WTC11 (cell line): ENCODE measurements at regions not wholly inside any gene's neighbourhood (a gene's known extent, or its start where the extent isn't known, plus 50 kb on each side); places are given as distances from the start of the nearest gene placed in this dataset.

Experiments used
- ATAC-seq: fragments of 200-7000 bp; cut with Tn5 transposase; 2 replicates; pipeline ENCODE4 v1.10.0; 2021; ENCODE audit warnings: mild to moderate bottlenecking, moderate library complexity
- CTCF ChIA-PET: fragments of 300-600 bp; sonication (Branson Sonifier 250); formaldehyde crosslinking; loops from one replicate; lab custom pipeline; 2021; ENCODE audit warnings: antibody characterized with exemption; lab: Charles Lee
- POLR2A ChIA-PET: fragments of 350-600 bp; sonication (Branson Sonifier 250); formaldehyde crosslinking; loops from one replicate; lab custom pipeline; 2021; ENCODE audit warnings: antibody characterized with exemption; lab: Charles Lee
- DNase-seq: peaks from one replicate; pipeline ENCODE4 v3.0.0; 2021; ENCODE audit warnings: low spot score
- H3K27ac Mint-ChIP-seq: 2 replicates; pipeline ENCODE4 v1.8.0; 2021; ENCODE audit warnings: mixed read lengths
- H3K27me3 Mint-ChIP-seq: 2 replicates; pipeline ENCODE4 v1.8.0; 2021; ENCODE audit warnings: low read depth, mild to moderate bottlenecking, moderate library complexity, mixed read lengths
- H3K36me3 Mint-ChIP-seq: 2 replicates; pipeline ENCODE4 v1.8.0; 2021; ENCODE audit warnings: mixed read lengths
- H3K4me1 Mint-ChIP-seq: 2 replicates; pipeline ENCODE4 v1.8.0; 2022; ENCODE audit warnings: mixed read lengths
- H3K4me3 Mint-ChIP-seq: 2 replicates; pipeline ENCODE4 v1.8.0; 2021; ENCODE audit warnings: mild to moderate bottlenecking, moderate library complexity, mixed read lengths
- H3K9me3 Mint-ChIP-seq: 2 replicates; pipeline ENCODE4 v1.8.0; 2021; ENCODE audit warnings: mixed read lengths
- CTCF ChIP-seq: fragments of 200-600 bp; IDR thresholded peaks from 2 replicates; pipeline ENCODE4 v1.8.0; 2022; ENCODE audit warnings: antibody characterized with exemption
- E2F1 ChIP-seq: sonication (generic); formaldehyde crosslinking; IDR thresholded peaks from 2 replicates; pipeline ENCODE4 v1.8.0; 2022; ENCODE audit warnings: mild to moderate bottlenecking, missing genetic modification reagents
- ELF4 ChIP-seq: sonication (generic); formaldehyde crosslinking; IDR thresholded peaks from 2 replicates; pipeline ENCODE4 v1.8.1; 2022; ENCODE audit warnings: low read depth, mild to moderate bottlenecking, moderate library complexity, missing genetic modification reagents
- EMX1 ChIP-seq: fragments of 250-450 bp; sonication (Bioruptor Pico); IDR thresholded peaks from 2 replicates; pipeline ENCODE4 v1.8.0; 2021; ENCODE audit warnings: mild to moderate bottlenecking
- ERG ChIP-seq: fragments of 250-450 bp; sonication (Bioruptor Pico); IDR thresholded peaks from 2 replicates; pipeline ENCODE4 v1.8.0; 2021; ENCODE audit warnings: mild to moderate bottlenecking
- GRHL2 ChIP-seq: fragments of 250-450 bp; sonication (Bioruptor Pico); IDR thresholded peaks from 2 replicates; pipeline ENCODE4 v1.8.0; 2022; ENCODE audit warnings: mild to moderate bottlenecking, moderate library complexity; ENCODE audit not compliant: insufficient replicate concordance, severe bottlenecking
- HMGA2 ChIP-seq: fragments of 250-450 bp; sonication (Bioruptor Pico); IDR thresholded peaks from 2 replicates; pipeline ENCODE4 v1.4.0; 2021; ENCODE audit warnings: mild to moderate bottlenecking, moderate library complexity
- IRF2 ChIP-seq: sonication (generic); formaldehyde crosslinking; IDR thresholded peaks from 2 replicates; pipeline ENCODE4 v1.8.0; 2022; ENCODE audit warnings: low read depth, missing genetic modification reagents, borderline replicate concordance
- KAT7 ChIP-seq: sonication (generic); formaldehyde crosslinking; IDR thresholded peaks from 2 replicates; pipeline ENCODE4 v1.8.1; 2023; ENCODE audit warnings: missing genetic modification reagents, mild to moderate bottlenecking, borderline replicate concordance
- MXD4 ChIP-seq: fragments of 250-450 bp; sonication (Bioruptor Pico); IDR thresholded peaks from 2 replicates; pipeline ENCODE4 v1.8.0; 2021; ENCODE audit warnings: mild to moderate bottlenecking, moderate library complexity, borderline replicate concordance
- NR1H2 ChIP-seq: sonication (generic); formaldehyde crosslinking; IDR thresholded peaks from 2 replicates; pipeline ENCODE4 v1.9.0; 2021; ENCODE audit warnings: mild to moderate bottlenecking, moderate library complexity, missing genetic modification reagents
- NR2C2 ChIP-seq: sonication (generic); formaldehyde crosslinking; IDR thresholded peaks from 2 replicates; pipeline ENCODE4 v1.8.0; 2022; ENCODE audit warnings: mild to moderate bottlenecking, missing genetic modification reagents
- SP1 ChIP-seq: sonication (generic); formaldehyde crosslinking; conservative IDR thresholded peaks from 2 replicates; pipeline ENCODE4 v1.8.1; 2022; ENCODE audit warnings: missing genetic modification reagents
- USF1 ChIP-seq: sonication (generic); formaldehyde crosslinking; IDR thresholded peaks from 2 replicates; pipeline ENCODE4 v1.8.0; 2022; ENCODE audit warnings: mild to moderate bottlenecking, missing genetic modification reagents
- ZMAT4 ChIP-seq: fragments of 250-450 bp; sonication (Bioruptor Pico); IDR thresholded peaks from 2 replicates; pipeline ENCODE4 v1.9.0; 2021; ENCODE audit warnings: mild to moderate bottlenecking
- ZNF121 ChIP-seq: sonication (generic); formaldehyde crosslinking; IDR thresholded peaks from 2 replicates; pipeline ENCODE4 v1.8.0; 2023; ENCODE audit warnings: missing genetic modification reagents
- TF ChIP-seq, protein P1 (sequence below): fragments of 250-450 bp; sonication (Bioruptor Pico); conservative IDR thresholded peaks from 2 replicates; pipeline ENCODE4 v1.9.0; 2021; ENCODE audit warnings: mild to moderate bottlenecking
- TF ChIP-seq, protein P2 (sequence below): sonication (generic); formaldehyde crosslinking; IDR thresholded peaks from 2 replicates; pipeline ENCODE4 v1.8.1; 2022; ENCODE audit warnings: low read depth, missing genetic modification reagents, borderline replicate concordance
- TF ChIP-seq, protein P3 (sequence below): sonication (generic); formaldehyde crosslinking; conservative IDR thresholded peaks from 2 replicates; pipeline ENCODE4 v1.8.1; 2022; ENCODE audit warnings: mild to moderate bottlenecking, missing genetic modification reagents
- TF ChIP-seq, protein P4 (sequence below): sonication (generic); formaldehyde crosslinking; IDR thresholded peaks from 2 replicates; pipeline ENCODE4 v1.8.1; 2023; ENCODE audit warnings: mild to moderate bottlenecking, missing genetic modification reagents
- TF ChIP-seq, protein P5 (sequence below): sonication (generic); formaldehyde crosslinking; IDR thresholded peaks from 2 replicates; pipeline ENCODE4 v1.8.1; 2022; ENCODE audit warnings: low read depth, mild to moderate bottlenecking, moderate library complexity, missing genetic modification reagents, borderline replicate concordance
- TF ChIP-seq, protein P6 (sequence below): sonication (generic); formaldehyde crosslinking; IDR thresholded peaks from 2 replicates; pipeline ENCODE4 v1.8.0; 2023; ENCODE audit warnings: missing genetic modification reagents

DNA sequence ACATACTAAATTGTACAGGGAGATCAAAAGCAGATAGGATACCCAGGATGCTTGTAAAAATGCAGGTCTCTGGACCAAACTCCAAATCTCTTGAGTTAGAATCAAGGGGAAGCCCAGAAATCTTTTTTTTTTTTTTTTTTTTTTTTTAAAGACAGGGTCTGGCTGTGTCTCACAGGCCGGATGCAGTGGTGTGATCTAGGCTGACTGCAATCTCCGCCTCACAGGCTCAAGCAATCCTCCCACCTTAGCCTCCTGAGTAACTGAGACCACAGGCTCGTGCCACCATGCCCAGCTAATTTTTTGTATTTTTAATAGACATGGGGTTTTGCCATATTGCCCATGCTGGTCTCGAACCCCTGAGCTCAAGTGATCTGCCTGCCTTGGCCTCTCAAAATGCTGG, 373.5 kb downstream of the SHQ1 start:
- Mint-ChIP-seq H3K36me3 (peaks cover under 1% of the 10 kb centered on the region; the same call in 1 of the 2 replicates), H3K27me3 (no peaks in the 10 kb centered on the region), H3K4me3 (no peak overlapping the region), H3K4me1 (peaks cover 5% of the 10 kb centered on the region), H3K27ac (no peak overlapping the region), H3K9me3 (peaks cover 6% of the 10 kb centered on the region; the same call in 1 of the 2 replicates)
- ChIA-PET POLR2A (no interaction called here), CTCF (interaction anchor here (0.6 kb wide), 1 partner anchor 272 kb away, joined by 3 read pairs; no protein-coding TSS in a partner anchor)
- TF ChIP-seq SP1 = no peak
- TF ChIP-seq, protein P1, sequence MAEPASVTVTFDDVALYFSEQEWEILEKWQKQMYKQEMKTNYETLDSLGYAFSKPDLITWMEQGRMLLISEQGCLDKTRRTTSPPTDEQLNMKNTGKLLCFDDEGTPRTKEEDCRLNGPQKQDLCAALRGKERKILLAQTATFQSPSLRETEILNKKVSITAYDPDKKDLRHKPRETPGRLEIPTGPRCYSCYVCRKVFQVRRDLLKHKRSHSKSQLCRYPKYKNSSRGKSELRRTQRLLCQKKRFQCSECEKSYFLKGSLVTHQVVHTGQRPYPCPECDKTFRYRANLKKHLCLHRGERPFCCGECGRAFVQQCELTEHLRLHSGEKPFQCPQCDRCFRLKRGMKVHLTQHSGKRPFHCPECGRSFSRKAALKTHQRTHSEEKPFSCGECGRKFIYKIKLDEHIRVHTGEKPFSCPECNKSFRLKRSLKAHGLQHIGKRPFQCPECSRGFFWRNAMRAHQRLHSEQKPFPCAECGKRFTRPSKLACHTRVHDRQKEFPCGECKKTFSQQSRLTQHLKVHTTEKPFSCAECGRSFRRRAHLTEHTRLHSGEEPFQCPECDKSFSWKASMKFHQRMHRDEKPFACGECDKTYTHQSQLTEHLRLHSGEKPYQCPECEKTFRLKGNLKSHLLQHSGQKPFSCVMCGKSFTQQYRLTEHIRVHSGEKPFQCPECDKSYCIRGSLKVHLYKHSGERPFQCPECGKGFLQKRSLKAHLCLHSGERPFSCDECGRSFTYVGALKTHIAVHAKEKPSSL = no peak
- TF ChIP-seq, protein P2, sequence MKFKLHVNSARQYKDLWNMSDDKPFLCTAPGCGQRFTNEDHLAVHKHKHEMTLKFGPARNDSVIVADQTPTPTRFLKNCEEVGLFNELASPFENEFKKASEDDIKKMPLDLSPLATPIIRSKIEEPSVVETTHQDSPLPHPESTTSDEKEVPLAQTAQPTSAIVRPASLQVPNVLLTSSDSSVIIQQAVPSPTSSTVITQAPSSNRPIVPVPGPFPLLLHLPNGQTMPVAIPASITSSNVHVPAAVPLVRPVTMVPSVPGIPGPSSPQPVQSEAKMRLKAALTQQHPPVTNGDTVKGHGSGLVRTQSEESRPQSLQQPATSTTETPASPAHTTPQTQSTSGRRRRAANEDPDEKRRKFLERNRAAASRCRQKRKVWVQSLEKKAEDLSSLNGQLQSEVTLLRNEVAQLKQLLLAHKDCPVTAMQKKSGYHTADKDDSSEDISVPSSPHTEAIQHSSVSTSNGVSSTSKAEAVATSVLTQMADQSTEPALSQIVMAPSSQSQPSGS = no peak
- no peak for TF ChIP-seq NR2C2 (CRISPR knock-in tag)
- TF ChIP-seq, protein P3, sequence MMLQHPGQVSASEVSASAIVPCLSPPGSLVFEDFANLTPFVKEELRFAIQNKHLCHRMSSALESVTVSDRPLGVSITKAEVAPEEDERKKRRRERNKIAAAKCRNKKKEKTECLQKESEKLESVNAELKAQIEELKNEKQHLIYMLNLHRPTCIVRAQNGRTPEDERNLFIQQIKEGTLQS (CRISPR knock-in tag) = no peak
- TF ChIP-seq, protein P4, sequence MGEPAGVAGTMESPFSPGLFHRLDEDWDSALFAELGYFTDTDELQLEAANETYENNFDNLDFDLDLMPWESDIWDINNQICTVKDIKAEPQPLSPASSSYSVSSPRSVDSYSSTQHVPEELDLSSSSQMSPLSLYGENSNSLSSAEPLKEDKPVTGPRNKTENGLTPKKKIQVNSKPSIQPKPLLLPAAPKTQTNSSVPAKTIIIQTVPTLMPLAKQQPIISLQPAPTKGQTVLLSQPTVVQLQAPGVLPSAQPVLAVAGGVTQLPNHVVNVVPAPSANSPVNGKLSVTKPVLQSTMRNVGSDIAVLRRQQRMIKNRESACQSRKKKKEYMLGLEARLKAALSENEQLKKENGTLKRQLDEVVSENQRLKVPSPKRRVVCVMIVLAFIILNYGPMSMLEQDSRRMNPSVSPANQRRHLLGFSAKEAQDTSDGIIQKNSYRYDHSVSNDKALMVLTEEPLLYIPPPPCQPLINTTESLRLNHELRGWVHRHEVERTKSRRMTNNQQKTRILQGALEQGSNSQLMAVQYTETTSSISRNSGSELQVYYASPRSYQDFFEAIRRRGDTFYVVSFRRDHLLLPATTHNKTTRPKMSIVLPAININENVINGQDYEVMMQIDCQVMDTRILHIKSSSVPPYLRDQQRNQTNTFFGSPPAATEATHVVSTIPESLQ (CRISPR knock-in tag) = no peak
- TF ChIP-seq ERG (CRISPR knock-in tag) = no peak
- no peak for TF ChIP-seq NR1H2 (CRISPR knock-in tag)
- no peak for TF ChIP-seq CTCF
- TF ChIP-seq E2F1 = no peak
- no peak for TF ChIP-seq EMX1 (CRISPR knock-in tag)
- TF ChIP-seq IRF2 (CRISPR knock-in tag) = no peak
- no peak for TF ChIP-seq KAT7 (CRISPR knock-in tag)
- no peak for TF ChIP-seq HMGA2 (CRISPR knock-in tag)
- no peak for TF ChIP-seq ELF4 (CRISPR knock-in tag)
- DNase-seq = no peak
- no peak for ATAC-seq

DNA sequence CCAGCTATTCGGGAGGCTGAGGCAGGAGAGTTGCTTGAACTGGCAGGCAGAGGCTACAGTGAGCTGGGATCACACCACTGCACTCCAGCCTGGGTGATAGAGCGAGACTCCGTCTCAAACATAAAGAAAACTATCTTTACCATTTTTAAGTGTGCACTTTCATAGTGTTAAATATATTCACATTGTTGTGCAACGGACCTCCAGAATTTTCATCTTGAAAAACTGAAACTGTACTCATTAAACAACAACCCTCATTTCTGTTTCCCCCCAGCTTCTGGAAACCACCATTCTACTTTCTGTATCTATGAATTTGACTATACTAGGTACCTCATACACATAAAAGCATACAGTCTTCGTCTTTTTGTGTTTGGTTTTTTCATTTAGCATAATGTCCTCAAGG, 375.1 kb downstream of the SHQ1 start:
- Mint-ChIP-seq H3K9me3 (peaks cover 7% of the 10 kb centered on the region; the same call in 1 of the 2 replicates), H3K4me1 (peaks cover 5% of the 10 kb centered on the region), H3K4me3 (no peak overlapping the region), H3K27ac (no peak overlapping the region), H3K36me3 (peaks cover 3% of the 10 kb centered on the region; the same call in 1 of the 2 replicates), H3K27me3 (no peaks in the 10 kb centered on the region)
- DNase-seq (no peak), ATAC-seq (no peak)
- ChIA-PET POLR2A (no interaction called here), CTCF (interaction anchor here (0.6 kb wide), 1 partner anchor 188 kb away, joined by 4 read pairs; no protein-coding TSS in a partner anchor)
- TF ChIP-seq, protein P5, sequence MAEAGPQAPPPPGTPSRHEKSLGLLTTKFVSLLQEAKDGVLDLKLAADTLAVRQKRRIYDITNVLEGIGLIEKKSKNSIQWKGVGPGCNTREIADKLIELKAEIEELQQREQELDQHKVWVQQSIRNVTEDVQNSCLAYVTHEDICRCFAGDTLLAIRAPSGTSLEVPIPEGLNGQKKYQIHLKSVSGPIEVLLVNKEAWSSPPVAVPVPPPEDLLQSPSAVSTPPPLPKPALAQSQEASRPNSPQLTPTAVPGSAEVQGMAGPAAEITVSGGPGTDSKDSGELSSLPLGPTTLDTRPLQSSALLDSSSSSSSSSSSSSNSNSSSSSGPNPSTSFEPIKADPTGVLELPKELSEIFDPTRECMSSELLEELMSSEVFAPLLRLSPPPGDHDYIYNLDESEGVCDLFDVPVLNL = no peak
- TF ChIP-seq MXD4 (CRISPR knock-in tag) (no peak), USF1 (CRISPR knock-in tag) (no peak), ZMAT4 (CRISPR knock-in tag) (no peak), GRHL2 (CRISPR knock-in tag) (no peak), ZNF121 (no peak)
- TF ChIP-seq, protein P6, sequence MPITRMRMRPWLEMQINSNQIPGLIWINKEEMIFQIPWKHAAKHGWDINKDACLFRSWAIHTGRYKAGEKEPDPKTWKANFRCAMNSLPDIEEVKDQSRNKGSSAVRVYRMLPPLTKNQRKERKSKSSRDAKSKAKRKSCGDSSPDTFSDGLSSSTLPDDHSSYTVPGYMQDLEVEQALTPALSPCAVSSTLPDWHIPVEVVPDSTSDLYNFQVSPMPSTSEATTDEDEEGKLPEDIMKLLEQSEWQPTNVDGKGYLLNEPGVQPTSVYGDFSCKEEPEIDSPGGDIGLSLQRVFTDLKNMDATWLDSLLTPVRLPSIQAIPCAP (CRISPR knock-in tag) = no peak
